Stimulated activated CD4-positive, alpha-beta T cell treated with anti-CD3 and anti-CD28 coated beads, Interleukin-2, amount 100 ng/mL, for 4 hours (primary cell): ENCODE measurements at regions not wholly inside any gene's neighbourhood (a gene's known extent, or its start where the extent isn't known, plus 50 kb on each side); places are given as distances from the start of the nearest gene placed in this dataset.
"Not testable (repeated sequence)": the region's sequence is repeated elsewhere in the genome, so short reads cannot be mapped to it uniquely, and the experiment has no call there.

Experiments used
- DNase-seq: peaks from one replicate; pipeline ENCODE4 v3.0.0-alpha.2; 2020; ENCODE audit warnings: low read depth

- no peak for DNase-seq
These were observed 1623.3 kb upstream of the B3GALT2 start for GRCh38 chr1:194809665-194810064.

DNA sequence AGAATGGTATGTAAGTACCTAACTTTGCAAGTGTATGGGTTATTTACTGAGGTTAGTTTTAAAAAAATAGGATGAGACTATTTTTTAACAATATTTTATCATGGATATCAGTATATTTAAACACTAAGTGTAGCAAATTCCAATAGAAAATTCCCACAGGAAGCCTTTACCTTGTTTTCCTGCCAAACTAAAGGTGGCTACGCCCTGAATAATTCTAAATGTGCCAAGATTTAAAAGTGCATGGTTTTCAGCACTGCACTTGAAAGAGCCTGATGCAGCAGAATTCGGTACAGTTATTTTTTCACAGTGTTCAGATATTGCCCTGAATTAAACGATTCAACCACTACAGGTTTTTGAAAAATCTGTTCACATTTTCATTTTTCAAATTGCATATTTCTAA is 1622.8 kb upstream of the B3GALT2 start:
- no peak for DNase-seq

GRCh38 chr1:194807530-194808220 is 1621.3 kb upstream of the B3GALT2 start:
- no peak for DNase-seq

GRCh38 chr1:194802572-194802971 is 1616.2 kb upstream of the B3GALT2 start:
- DNase-seq, result no peak

- no peak for DNase-seq
These were observed 1609.6 kb upstream of the B3GALT2 start for GRCh38 chr1:194795917-194796593.

DNA sequence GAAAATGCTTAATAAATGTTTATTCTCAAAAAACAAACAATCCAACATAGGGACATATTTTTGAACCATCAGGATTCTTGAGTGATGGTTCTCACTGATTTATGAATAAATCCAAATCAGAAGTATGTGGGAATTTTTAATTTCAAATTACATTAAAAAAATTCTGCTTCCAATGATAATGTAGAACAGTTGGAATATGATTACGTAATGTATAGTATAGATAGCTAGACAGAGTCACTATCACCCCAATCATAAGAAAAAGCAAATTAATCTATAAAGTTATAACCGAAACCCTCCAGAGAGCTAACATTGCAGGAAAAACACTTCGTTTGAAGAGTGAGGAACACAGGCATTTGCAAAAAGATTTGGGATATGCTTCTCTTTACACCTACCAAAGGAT is 1600.6 kb upstream of the B3GALT2 start:
- no peak for DNase-seq

DNA sequence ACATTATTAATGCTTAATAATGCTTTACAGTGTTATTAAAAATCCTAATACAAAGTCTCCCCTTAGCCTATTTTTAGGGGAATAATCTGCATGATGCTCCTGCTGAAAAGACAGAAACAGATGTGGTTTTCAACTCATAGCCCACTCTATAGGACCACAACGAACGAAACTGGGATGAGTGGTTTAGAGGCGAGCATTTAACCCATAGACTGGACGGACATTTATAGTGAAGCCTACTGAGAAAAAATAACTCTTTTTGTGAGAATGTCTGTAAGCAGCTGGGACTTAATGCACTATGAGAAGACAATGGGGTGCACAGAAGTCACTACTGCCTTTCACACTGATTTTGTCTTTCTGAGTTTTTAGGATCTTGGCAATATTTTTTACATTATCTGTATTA is 1599.6 kb upstream of the B3GALT2 start:
- no peak for DNase-seq

- no peak for DNase-seq
These were observed 1590.2 kb upstream of the B3GALT2 start for GRCh38 chr1:194776657-194777056.

GRCh38 chr1:194774535-194774934 is 1588.1 kb upstream of the B3GALT2 start:
- no peak for DNase-seq

- DNase-seq, result no peak
These were observed 1569.0 kb upstream of the B3GALT2 start for GRCh38 chr1:194755241-194755994.

- not testable (repeated sequence) for DNase-seq
These were observed 1552.4 kb upstream of the B3GALT2 start for GRCh38 chr1:194738843-194739242.

DNA sequence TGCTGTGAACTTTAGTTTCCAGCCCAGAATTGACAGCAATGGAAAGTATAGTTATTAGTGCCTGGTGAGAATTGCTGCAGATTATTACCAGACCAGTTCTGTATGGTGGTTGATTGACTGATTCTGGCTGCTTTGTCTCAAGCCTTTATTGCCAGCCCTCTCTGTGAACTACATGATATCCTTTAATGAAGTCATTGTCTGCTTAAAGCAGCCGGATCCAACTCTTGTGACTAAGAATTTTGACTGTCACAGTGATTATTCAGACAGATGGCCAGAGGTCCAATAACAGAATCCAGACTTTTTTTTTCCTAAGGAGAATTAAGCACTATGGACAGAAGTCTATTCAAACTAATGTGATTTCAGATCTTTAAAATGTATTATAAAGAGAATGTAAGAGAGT is 1548.6 kb upstream of the B3GALT2 start:
- DNase-seq, result no peak

GRCh38 chr1:194731025-194731424 is 1544.6 kb upstream of the B3GALT2 start:
- no peak for DNase-seq

DNA sequence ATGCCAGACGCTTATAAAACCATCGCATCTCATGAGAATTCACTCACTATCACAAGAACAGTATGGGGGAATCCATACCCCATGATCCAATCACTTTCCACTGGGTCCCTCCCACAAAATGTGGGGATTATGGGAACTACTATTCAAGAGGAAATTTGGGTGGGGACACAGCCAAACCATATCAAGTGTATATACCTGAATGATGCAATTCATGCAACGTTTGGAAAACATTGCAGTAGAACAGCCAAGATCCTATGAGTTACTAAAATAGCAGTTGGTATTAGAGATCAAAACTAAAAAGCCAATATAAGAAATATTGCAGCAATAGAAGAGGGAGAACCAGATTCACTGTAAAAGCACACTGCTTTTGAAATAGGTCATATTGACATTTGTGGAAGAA is 1543.9 kb upstream of the B3GALT2 start:
- DNase-seq, result no peak

DNA sequence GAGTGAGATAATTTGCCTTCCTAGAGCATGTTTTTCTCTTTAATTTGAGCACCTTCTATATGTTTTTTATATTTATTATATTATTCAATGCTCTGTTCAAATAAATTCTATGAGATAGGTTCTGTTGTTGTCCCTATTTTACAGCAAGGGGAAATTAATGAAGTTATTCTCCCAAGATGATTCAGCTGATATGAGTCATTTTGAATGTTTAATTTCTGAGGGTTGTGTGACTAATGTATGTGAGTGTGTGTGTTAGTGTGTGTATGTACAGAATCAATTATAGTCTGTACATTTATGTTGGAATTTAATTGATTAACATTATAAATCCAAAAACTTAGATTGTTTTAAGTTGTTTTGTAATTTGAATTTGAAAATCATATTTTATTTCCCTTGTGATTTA is 1536.7 kb upstream of the B3GALT2 start:
- no peak for DNase-seq

GRCh38 chr1:194717941-194718340 is 1531.5 kb upstream of the B3GALT2 start:
- DNase-seq, result no peak

DNA sequence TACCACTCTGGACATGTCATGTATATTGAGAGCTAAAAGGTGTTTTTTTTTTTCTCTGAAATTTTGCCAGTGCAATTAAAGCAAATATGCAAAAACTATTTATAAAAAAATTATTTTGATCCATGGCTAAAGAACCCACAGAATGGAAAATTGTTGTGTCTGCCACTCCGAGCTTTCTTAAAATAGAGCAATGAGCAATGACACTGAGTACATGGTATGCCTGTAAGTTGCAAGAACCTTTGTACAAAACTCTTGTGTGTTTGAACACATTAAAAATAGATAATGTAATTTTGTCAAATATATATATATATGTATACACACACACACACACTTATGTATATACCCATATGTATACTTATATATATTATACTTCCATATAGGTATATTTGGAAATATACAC is 1530.9 kb upstream of the B3GALT2 start:
- DNase-seq, result no peak

GRCh38 chr1:194710671-194711070 is 1524.3 kb upstream of the B3GALT2 start:
- no peak for DNase-seq

GRCh38 chr1:194709439-194709838 is 1523.0 kb upstream of the B3GALT2 start:
- no peak for DNase-seq

DNA sequence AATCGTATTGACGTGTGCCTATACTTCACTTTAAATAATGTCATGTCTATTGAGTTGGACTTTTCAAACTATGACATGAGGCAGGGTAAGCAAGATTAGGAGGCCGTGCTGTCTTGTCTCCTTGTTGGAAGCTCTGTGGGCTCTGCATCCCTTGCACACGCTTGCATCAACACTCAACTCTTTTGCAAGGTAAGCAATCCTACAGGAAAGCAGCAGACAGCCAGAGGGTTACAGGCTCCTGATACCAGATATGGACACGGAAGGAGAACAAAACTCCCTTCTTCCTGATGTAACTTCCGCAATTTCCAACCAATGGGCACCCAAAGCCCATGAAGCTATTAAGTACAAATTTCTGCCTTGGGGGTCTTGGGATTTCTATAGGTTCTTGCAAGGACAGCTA is 1520.7 kb upstream of the B3GALT2 start:
- no peak for DNase-seq

DNA sequence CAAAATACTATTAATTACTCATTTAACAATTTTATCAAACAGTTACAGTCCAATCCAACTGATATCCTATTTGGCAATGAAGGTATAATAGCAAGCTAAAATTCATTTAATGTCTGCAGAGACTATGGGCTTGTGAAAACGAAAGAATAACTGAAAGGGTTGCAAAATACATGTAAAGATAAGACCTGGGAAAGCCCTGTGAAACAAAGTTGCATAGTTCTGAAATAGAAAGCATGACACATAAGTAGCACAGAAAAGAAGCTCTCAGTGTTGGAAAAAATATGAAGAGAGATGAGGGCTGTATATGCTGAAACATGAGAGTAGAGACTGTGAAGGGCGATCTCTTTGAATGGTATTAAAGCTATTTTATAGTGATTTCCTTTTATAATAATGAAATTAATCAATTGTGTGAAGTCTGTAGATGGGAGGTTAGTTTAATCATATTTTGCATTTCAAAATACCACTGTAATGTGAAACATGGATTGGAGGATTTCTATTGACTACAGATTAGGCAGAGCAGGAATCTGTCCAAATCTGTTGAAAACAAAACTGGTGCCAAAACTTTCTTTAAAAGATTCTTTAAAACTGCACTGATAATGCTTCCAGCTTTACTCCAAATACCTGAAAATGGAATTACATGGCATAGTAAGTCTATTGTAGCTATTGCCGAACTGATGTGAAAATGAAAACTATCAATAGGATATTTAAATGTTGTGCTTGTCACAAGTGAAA is 1518.9 kb upstream of the B3GALT2 start:
- DNase-seq, result no peak

DNA sequence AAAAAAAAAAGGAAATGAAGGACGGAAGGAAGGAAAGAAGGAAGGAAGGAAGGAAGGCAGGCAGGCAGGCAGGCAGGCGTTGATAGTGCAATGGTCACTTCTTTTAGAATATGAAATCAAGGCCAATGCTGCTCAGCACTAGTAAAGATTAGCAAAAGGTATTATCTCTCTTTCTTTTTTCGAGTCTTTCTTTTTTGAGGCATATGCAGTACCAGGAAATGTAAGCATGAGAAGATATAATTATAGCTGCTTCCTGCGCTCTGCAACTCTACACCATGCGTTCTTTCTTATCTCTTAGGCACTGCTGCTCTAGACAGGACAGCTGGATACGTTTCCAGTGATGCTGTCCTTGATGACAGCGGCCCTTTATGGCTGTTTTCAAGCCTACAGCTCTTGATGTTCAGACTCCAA is 1512.5 kb upstream of the B3GALT2 start:
- no peak for DNase-seq

DNA sequence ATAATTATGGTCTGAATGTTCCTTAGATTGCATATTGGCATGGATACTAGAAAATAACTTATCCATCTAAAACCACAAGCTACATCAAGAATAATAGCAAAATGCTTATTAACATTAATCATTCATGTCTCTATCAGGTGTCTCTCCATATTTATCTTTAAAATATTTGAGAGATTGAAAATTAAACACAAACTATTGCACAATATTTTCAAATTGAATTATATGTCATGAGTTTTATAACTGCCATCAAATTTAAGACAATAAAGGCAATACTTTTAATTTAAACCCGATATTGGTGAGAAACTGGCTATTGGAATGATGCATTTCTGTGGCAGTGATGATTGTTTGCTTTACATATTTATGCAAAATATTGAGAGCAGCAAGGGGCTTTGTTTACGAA is 1506.8 kb upstream of the B3GALT2 start:
- DNase-seq, result no peak
